Natural killer cell (primary cell): ENCODE measurements at regions not wholly inside any gene's neighbourhood (a gene's known extent, or its start where the extent isn't known, plus 50 kb on each side); places are given as distances from the start of the nearest gene placed in this dataset.

Source experiments
- ATAC-seq, 3 donors: fragments of 150-1000 bp in 2 of 3; fragments of 200-7000 bp in 1 of 3; cut with Tn5 transposase; 1 replicate in 1 of 3; 2 replicates in 2 of 3; pipeline ENCODE4 v1.10.0; 2021; ENCODE audit warnings: mild to moderate bottlenecking in 2 of 3, moderate library complexity in 2 of 3
- DNase-seq, 2 donors: peaks; one replicate each; pipeline versions ENCODE4 v3.0.0 to v3.0.0-alpha.2; 2013 to 2021; ENCODE audit warnings: mixed read lengths in 1 of 2
- H3K27ac ChIP-seq: one replicate; pipeline ENCODE4 v1.5.1; 2013; ENCODE audit warnings: mild to moderate bottlenecking, low read length
- H3K27me3 ChIP-seq: one replicate; pipeline ENCODE4 v1.6.1; 2013; ENCODE audit warnings: low read length; ENCODE audit not compliant: control insufficient read depth, insufficient read depth
- H3K36me3 ChIP-seq: one replicate; pipeline ENCODE4 v1.6.1; 2013; ENCODE audit warnings: low read length; ENCODE audit not compliant: control insufficient read depth, insufficient read depth
- H3K4me1 ChIP-seq: one replicate; pipeline ENCODE4 v1.6.1; 2013; ENCODE audit warnings: low read length; ENCODE audit not compliant: control insufficient read depth, insufficient read depth
- H3K4me3 ChIP-seq: one replicate; pipeline ENCODE4 v1.5.1; 2013; ENCODE audit warnings: low read length
- H3K9me3 ChIP-seq: one replicate; pipeline ENCODE4 v1.6.1; 2013; ENCODE audit warnings: low read length; ENCODE audit not compliant: control insufficient read depth, insufficient read depth
- H3K27ac Mint-ChIP-seq, 2 donors: one replicate each; pipeline ENCODE4 v1.8.0; 2022; ENCODE audit warnings: mild to moderate bottlenecking in 2 of 2, mixed read lengths in 2 of 2, moderate library complexity in 1 of 2
- H3K27me3 Mint-ChIP-seq, 2 donors: one replicate each; pipeline ENCODE4 v1.8.0; 2022; ENCODE audit warnings: low read depth in 2 of 2, mixed read lengths in 2 of 2
- H3K36me3 Mint-ChIP-seq: one replicate; pipeline ENCODE4 v1.8.0; 2022; ENCODE audit warnings: mixed read lengths
- H3K4me1 Mint-ChIP-seq, 2 donors: one replicate each; pipeline ENCODE4 v1.8.0; 2022; ENCODE audit warnings: mixed read lengths in 2 of 2
- H3K4me3 Mint-ChIP-seq: one replicate; pipeline ENCODE4 v1.8.0; 2022; ENCODE audit warnings: mild to moderate bottlenecking, moderate library complexity, mixed read lengths
- H3K9me3 Mint-ChIP-seq, 2 donors: one replicate each; pipeline ENCODE4 v1.8.0; 2022; ENCODE audit warnings: mixed read lengths in 2 of 2
- CTCF ChIP-seq: fragments of 200-600 bp; IDR thresholded peaks from one replicate; pipeline ENCODE4 v1.8.0; 2022; ENCODE audit warnings: antibody characterized with exemption
- WGBS: methylation state at CpG from one replicate; pipeline ENCODE4 v1.1.7; 2013; ENCODE audit warnings: missing lambda C conversion rate; ENCODE audit not compliant: insufficient coverage; 5-methylcytosine and 5-hydroxymethylcytosine counted together
- intact Hi-C: fragments of 100-400 bp; cut with micrococcal nuclease; formaldehyde crosslinking; loops from one replicate; pipeline ENCODE4 v1.14.2; 2022

GRCh38 chr9:1941989-1942388 is 73.2 kb upstream of the SMARCA2 start:
- DNase-seq = peak in 1 of 2 donors; percentile 19

GRCh38 chr9:1946526-1947283 is 68.4 kb upstream of the SMARCA2 start:
- no peak overlapping the region for H3K4me3 ChIP-seq
- ATAC-seq (no peak), DNase-seq (no peak)
- no peak overlapping the region for H3K27ac ChIP-seq
- TF ChIP-seq CTCF = no peak
- WGBS = 97% methylated on average over 7 of the region's 7 CpGs
- no peaks in the 10 kb centered on the region for H3K4me1 ChIP-seq
- no peak overlapping the region for H3K27ac Mint-ChIP-seq
- no peak overlapping the region for H3K4me3 Mint-ChIP-seq
- H3K9me3 Mint-ChIP-seq = no peaks in the 10 kb centered on the region
- H3K36me3 ChIP-seq = no peaks in the 10 kb centered on the region
- H3K36me3 Mint-ChIP-seq = no peaks in the 10 kb centered on the region
- intact Hi-C loops = no loop called here
- no peaks in the 10 kb centered on the region for H3K4me1 Mint-ChIP-seq
- peaks cover 12 to 15% of the 10 kb centered on the region in 2 donors for H3K27me3 Mint-ChIP-seq
- no peaks in the 10 kb centered on the region for H3K9me3 ChIP-seq
- no peaks in the 10 kb centered on the region for H3K27me3 ChIP-seq

More at GRCh38 chr9:1941989-1942388, 73.2 kb upstream of the SMARCA2 start:
- 96% methylated on average over 3 of the region's 3 CpGs for WGBS
- H3K4me1 Mint-ChIP-seq = no peaks in the 10 kb centered on the region
- H3K9me3 Mint-ChIP-seq = no peaks in the 10 kb centered on the region
- Histone ChIP-seq H3K4me1 (no peaks in the 10 kb centered on the region), H3K27ac (no peak overlapping the region), H3K9me3 (no peaks in the 10 kb centered on the region), H3K27me3 (no peaks in the 10 kb centered on the region), H3K4me3 (no peak overlapping the region), H3K36me3 (no peaks in the 10 kb centered on the region)
- intact Hi-C loops = no loop called here
- H3K27ac Mint-ChIP-seq = no peak overlapping the region
- H3K27me3 Mint-ChIP-seq = peaks cover 12 to 14% of the 10 kb centered on the region in 2 donors
- TF ChIP-seq CTCF = no peak
- no peak overlapping the region for H3K4me3 Mint-ChIP-seq
- ATAC-seq = no peak
- H3K36me3 Mint-ChIP-seq = no peaks in the 10 kb centered on the region

- H3K9me3 Mint-ChIP-seq = no peaks in the 10 kb centered on the region
- intact Hi-C loops = no loop called here
Measured at GRCh38 chr9:1947438-1947837, 67.7 kb upstream of the SMARCA2 start.

More at GRCh38 chr9:1947438-1947837, 67.7 kb upstream of the SMARCA2 start:
- Histone ChIP-seq H3K4me3 (no peak overlapping the region), H3K9me3 (no peaks in the 10 kb centered on the region), H3K27ac (no peak overlapping the region), H3K36me3 (no peaks in the 10 kb centered on the region), H3K27me3 (no peaks in the 10 kb centered on the region), H3K4me1 (no peaks in the 10 kb centered on the region)
- Mint-ChIP-seq H3K27ac (no peak overlapping the region), H3K27me3 (peaks cover 12 to 15% of the 10 kb centered on the region in 2 donors), H3K4me3 (no peak overlapping the region), H3K36me3 (no peaks in the 10 kb centered on the region), H3K4me1 (no peaks in the 10 kb centered on the region)
- 89% methylated on average over 3 of the region's 4 CpGs for WGBS
- DNase-seq (no peak), ATAC-seq (no peak)
- TF ChIP-seq CTCF = no peak
